Caco-2 (cell line): ENCODE measurements at regions not wholly inside any gene's neighbourhood (a gene's known extent, or its start where the extent isn't known, plus 50 kb on each side); places are given as distances from the start of the nearest gene placed in this dataset.

Experiments
- BruUV-seq: library from RNA; stranded (reverse); fragments of 400-500 nt; replicated peaks from 2 replicates; lab custom pipeline; 2021; lab: Mats Ljungman, UMichigan
- CTCF ChIA-PET: fragments of 300-600 bp; sonication (Branson Sonifier 250); formaldehyde crosslinking; loops from one replicate; lab custom pipeline; 2022; ENCODE audit warnings: antibody characterized with exemption; lab: Charles Lee
- POLR2A ChIA-PET: fragments of 300-600 bp; sonication (Branson Sonifier 250); formaldehyde crosslinking; loops from one replicate; lab custom pipeline; 2022; ENCODE audit warnings: antibody characterized with exemption; lab: Charles Lee
- DNase-seq, 2 experiments: peaks; one replicate each; pipeline versions ENCODE4 v3.0.0 to v3.0.0-alpha.2; 2020 to 2022
- H3K27me3 ChIP-seq: replicated peaks from 2 replicates; pipeline ENCODE4 v1.6.0; 2011; ENCODE audit warnings: low read length; ENCODE audit not compliant: control insufficient read depth, insufficient read depth
- H3K36me3 ChIP-seq: 2 replicates; pipeline ENCODE4 v1.5.1; 2011; ENCODE audit warnings: low read length; ENCODE audit not compliant: control insufficient read depth, insufficient read depth
- H3K4me1 ChIP-seq: fragments of 250-450 bp; sonication (Bioruptor Pico); 2 replicates; pipeline ENCODE4 v1.5.1; 2020; ENCODE audit warnings: mild to moderate bottlenecking
- H3K4me3 ChIP-seq: 2 replicates; pipeline ENCODE4 v1.5.1; 2011; ENCODE audit warnings: low read depth, mild to moderate bottlenecking, control low read depth, low read length
- H3K9me3 ChIP-seq: fragments of 250-450 bp; sonication (Bioruptor Pico); 2 replicates; pipeline ENCODE4 v1.5.1; 2020; ENCODE audit warnings: mild to moderate bottlenecking, moderate library complexity
- H3K27ac Mint-ChIP-seq: one replicate; pipeline ENCODE4 v1.8.0; 2022; ENCODE audit warnings: mixed read lengths; ENCODE audit not compliant: unreplicated experiment
- H3K27me3 Mint-ChIP-seq: one replicate; pipeline ENCODE4 v1.8.0; 2022; ENCODE audit warnings: mixed read lengths; ENCODE audit not compliant: insufficient read depth, unreplicated experiment
- H3K36me3 Mint-ChIP-seq: one replicate; pipeline ENCODE4 v1.8.0; 2022; ENCODE audit warnings: mild to moderate bottlenecking, mixed read lengths; ENCODE audit not compliant: insufficient read depth, unreplicated experiment
- H3K4me1 Mint-ChIP-seq: one replicate; pipeline ENCODE4 v1.8.0; 2022; ENCODE audit warnings: low read depth, mixed read lengths; ENCODE audit not compliant: unreplicated experiment
- H3K4me3 Mint-ChIP-seq: one replicate; pipeline ENCODE4 v1.8.0; 2022; ENCODE audit warnings: mild to moderate bottlenecking, moderate library complexity, mixed read lengths; ENCODE audit not compliant: unreplicated experiment
- H3K9me3 Mint-ChIP-seq: one replicate; pipeline ENCODE4 v1.8.0; 2022; ENCODE audit warnings: mixed read lengths; ENCODE audit not compliant: unreplicated experiment
- intact Hi-C: fragments of 100-400 bp; cut with micrococcal nuclease; formaldehyde crosslinking; loops from one replicate; pipeline ENCODE4 v1.10.0; 2022; ENCODE audit not compliant: unreplicated experiment
- TF ChIP-seq, protein P1 (sequence below), 2 experiments: fragments of 200-600 bp in 1 of 2; IDR thresholded peaks; 1 replicate in 1 of 2; 2 replicates in 1 of 2; pipeline versions ENCODE4 v1.5.1 to v1.8.0; 2011 to 2022; ENCODE audit warnings: antibody characterized with exemption in 1 of 2, control low read depth in 1 of 2, inconsistent platforms in 1 of 2, low read depth in 1 of 2, low read length in 1 of 2, mild to moderate bottlenecking in 1 of 2, moderate library complexity in 1 of 2; ENCODE audit not compliant: insufficient read depth in 1 of 2, severe bottlenecking in 1 of 2, unreplicated experiment in 1 of 2

- no TSS peak for BruUV-seq
- Mint-ChIP-seq H3K27me3 (peaks cover 21% of the 10 kb centered on the region), H3K27ac (no peak overlapping the region), H3K4me3 (no peak overlapping the region), H3K9me3 (no peaks in the 10 kb centered on the region), H3K36me3 (no peaks in the 10 kb centered on the region), H3K4me1 (no peaks in the 10 kb centered on the region)
- Histone ChIP-seq H3K4me3 (no peak overlapping the region), H3K4me1 (no peaks in the 10 kb centered on the region), H3K27me3 (no peaks in the 10 kb centered on the region), H3K9me3 (no peaks in the 10 kb centered on the region), H3K36me3 (no peaks in the 10 kb centered on the region)
- ChIA-PET CTCF (no interaction called here), POLR2A (no interaction called here)
- DNase-seq, result no peak
- intact Hi-C loops, result no loop called here
- TF ChIP-seq, protein P1, sequence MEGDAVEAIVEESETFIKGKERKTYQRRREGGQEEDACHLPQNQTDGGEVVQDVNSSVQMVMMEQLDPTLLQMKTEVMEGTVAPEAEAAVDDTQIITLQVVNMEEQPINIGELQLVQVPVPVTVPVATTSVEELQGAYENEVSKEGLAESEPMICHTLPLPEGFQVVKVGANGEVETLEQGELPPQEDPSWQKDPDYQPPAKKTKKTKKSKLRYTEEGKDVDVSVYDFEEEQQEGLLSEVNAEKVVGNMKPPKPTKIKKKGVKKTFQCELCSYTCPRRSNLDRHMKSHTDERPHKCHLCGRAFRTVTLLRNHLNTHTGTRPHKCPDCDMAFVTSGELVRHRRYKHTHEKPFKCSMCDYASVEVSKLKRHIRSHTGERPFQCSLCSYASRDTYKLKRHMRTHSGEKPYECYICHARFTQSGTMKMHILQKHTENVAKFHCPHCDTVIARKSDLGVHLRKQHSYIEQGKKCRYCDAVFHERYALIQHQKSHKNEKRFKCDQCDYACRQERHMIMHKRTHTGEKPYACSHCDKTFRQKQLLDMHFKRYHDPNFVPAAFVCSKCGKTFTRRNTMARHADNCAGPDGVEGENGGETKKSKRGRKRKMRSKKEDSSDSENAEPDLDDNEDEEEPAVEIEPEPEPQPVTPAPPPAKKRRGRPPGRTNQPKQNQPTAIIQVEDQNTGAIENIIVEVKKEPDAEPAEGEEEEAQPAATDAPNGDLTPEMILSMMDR (IDR thresholded peaks at IDR 0.05; ENCODE audit: insufficient read depth in 1 of 2, low read depth in 1 of 2, low read length in 1 of 2, severe bottlenecking in 1 of 2, unreplicated experiment in 1 of 2), result no peak
Measured at GRCh38 chr16:87027056-87027616, 290.1 kb downstream of the C16orf95 start.

DNA sequence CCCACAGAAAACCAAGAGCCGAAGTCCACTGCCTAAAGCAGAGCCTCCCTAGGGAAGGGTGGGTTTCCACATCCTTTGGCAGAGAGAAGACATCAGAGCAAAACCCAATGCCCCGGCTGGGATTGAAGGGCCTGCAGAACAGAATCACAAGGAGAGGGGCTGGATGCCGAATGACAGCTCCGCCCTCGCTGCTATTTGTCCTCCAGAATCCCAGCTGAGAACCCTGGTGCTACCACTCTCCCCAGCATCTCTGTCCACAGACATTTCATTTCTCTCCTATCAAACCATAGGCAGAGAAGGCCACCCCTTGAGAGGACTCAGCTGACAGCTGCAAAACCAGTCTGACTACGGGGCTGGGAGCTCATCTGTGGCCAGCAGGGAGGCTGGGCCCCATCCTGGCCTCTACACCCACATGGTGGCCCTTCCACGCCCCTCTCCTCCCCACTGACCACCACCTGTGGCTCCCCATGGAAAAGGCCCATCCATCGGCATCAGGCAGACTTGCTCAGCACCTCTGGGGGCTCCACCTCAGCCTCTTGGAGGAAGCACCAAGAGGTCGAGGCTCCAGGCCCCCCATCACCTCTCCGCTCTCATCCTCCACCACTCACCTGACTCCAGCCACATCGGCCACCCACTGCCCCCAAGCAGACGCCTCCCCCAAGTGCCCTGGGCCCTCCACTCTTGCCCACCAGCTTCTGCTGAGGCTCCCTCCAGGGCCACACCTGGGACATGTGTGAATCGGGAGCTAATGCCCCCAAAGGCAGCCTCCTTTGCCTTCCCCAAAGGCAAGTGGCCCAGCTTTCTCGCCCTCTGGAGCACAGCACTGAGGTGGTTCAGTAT, 288.5 kb downstream of the C16orf95 start:
- no TSS peak for BruUV-seq
- H3K4me3 ChIP-seq, result no peak overlapping the region
- H3K36me3 ChIP-seq, result no peaks in the 10 kb centered on the region
- TF ChIP-seq, protein P1 (IDR thresholded peaks at IDR 0.05; ENCODE audit: insufficient read depth in 1 of 2, low read depth in 1 of 2, low read length in 1 of 2, severe bottlenecking in 1 of 2, unreplicated experiment in 1 of 2), result no peak
- ChIA-PET POLR2A (no interaction called here), CTCF (interaction anchor here (0.6 kb wide), 1 partner anchor 452 kb away, joined by 6 read pairs; no protein-coding TSS in a partner anchor)
- Mint-ChIP-seq H3K27ac (no peak overlapping the region), H3K36me3 (no peaks in the 10 kb centered on the region), H3K27me3 (peaks cover 25% of the 10 kb centered on the region), H3K4me3 (no peak overlapping the region), H3K9me3 (no peaks in the 10 kb centered on the region), H3K4me1 (no peaks in the 10 kb centered on the region)
- intact Hi-C loops, result no loop called here
- H3K9me3 ChIP-seq, result no peaks in the 10 kb centered on the region
- no peaks in the 10 kb centered on the region for H3K4me1 ChIP-seq
- no peaks in the 10 kb centered on the region for H3K27me3 ChIP-seq
- no peak for DNase-seq

GRCh38 chr16:87032554-87032953, 284.6 kb downstream of the C16orf95 start:
- Histone ChIP-seq H3K36me3 (no peaks in the 10 kb centered on the region), H3K4me1 (no peaks in the 10 kb centered on the region), H3K27me3 (no peaks in the 10 kb centered on the region), H3K4me3 (no peak overlapping the region), H3K9me3 (no peaks in the 10 kb centered on the region)
- no TSS peak for BruUV-seq
- Mint-ChIP-seq H3K36me3 (no peaks in the 10 kb centered on the region), H3K4me1 (no peaks in the 10 kb centered on the region), H3K9me3 (no peaks in the 10 kb centered on the region), H3K4me3 (no peak overlapping the region), H3K27me3 (peaks cover 19% of the 10 kb centered on the region), H3K27ac (no peak overlapping the region)
- no peak for DNase-seq
- CTCF ChIA-PET, result no interaction called here
- intact Hi-C loops, result no loop called here
- TF ChIP-seq, protein P1 (IDR thresholded peaks at IDR 0.05; ENCODE audit: insufficient read depth in 1 of 2, low read depth in 1 of 2, low read length in 1 of 2, severe bottlenecking in 1 of 2, unreplicated experiment in 1 of 2), result no peak
- POLR2A ChIA-PET, result no interaction called here
